Peyer's patch (tissue), 2 donors: ENCODE measurements at regions not wholly inside any gene's neighbourhood (a gene's known extent, or its start where the extent isn't known, plus 50 kb on each side); places are given as distances from the start of the nearest gene placed in this dataset.

ENCODE experiments used
- small RNA-seq, 2 donors: library from RNA; depleted of rRNA; stranded (forward); fragments of <200 nt; gene quantifications; one replicate each; pipeline ENCODE3, GENCODE V24; 2016

Small RNAs in the stretch of these regions (small RNA-seq; reads per million reads assigned to genes)
- gene RNU6-1031P = 0 reads per million in 2 donors
